K562 (cell line): ENCODE measurements at regions not wholly inside any gene's neighbourhood (a gene's known extent, or its start where the extent isn't known, plus 50 kb on each side); places are given as distances from the start of the nearest gene placed in this dataset.

ENCODE experiments used
- ATAC-seq: fragments of 200-7000 bp; cut with Tn5 transposase; 3 replicates; pipeline ENCODE4 v1.9.1; 2020; ENCODE audit warnings: moderate library complexity
- BruUV-seq: library from RNA; stranded (reverse); fragments of 400-500 nt; replicated peaks from 2 replicates; lab custom pipeline; 2021; lab: Mats Ljungman, UMichigan
- CTCF ChIA-PET: fragments of 300-600 bp; formaldehyde crosslinking; extraction: SDS; loops from one replicate; lab custom pipeline; 2021; ENCODE audit warnings: low intra/inter-chr PET ratio; lab: Yijun Ruan, JAX
- POLR2A ChIA-PET: fragments of 300-600, 350-650 bp; sonication (Branson Sonifier 250); formaldehyde crosslinking; extraction: SDS; loops from one replicate; lab custom pipeline; 2021; ENCODE audit warnings: antibody characterized with exemption, inconsistent platforms; lab: Yijun Ruan, JAX
- DNase-seq, 4 experiments: peaks; one replicate each; pipeline versions ENCODE4 v3.0.0 to v3.0.0-alpha.2; 2011 to 2018; ENCODE audit warnings: low spot score in 3 of 4, mixed read lengths in 3 of 4; ENCODE audit errors: extremely low read depth in 1 of 4
- FAIRE-seq: peaks from 2 replicates; lab custom pipeline; 2011; peaks lifted over from hg19 to GRCh38; lab: Jason Lieb, UNC
- H2AFZ ChIP-seq: 2 replicates; pipeline ENCODE4 v1.6.0; 2011; ENCODE audit warnings: low read depth, low read length, control low read depth, inconsistent platforms
- H3K27ac ChIP-seq: fragments of 200-600 bp; 3 replicates; pipeline ENCODE4 v1.8.0; 2011; ENCODE audit warnings: low read depth, mild to moderate bottlenecking, control low read depth, inconsistent platforms, low read length, moderate library complexity, mixed read lengths; ENCODE audit errors: extremely low read depth
- H3K27me3 ChIP-seq, 2 experiments: fragments of 300-600 bp in 1 of 2; 2 replicates in 1 of 2; 3 replicates in 1 of 2; pipeline versions ENCODE4 v1.6.0 to v1.8.0; 2011; ENCODE audit warnings: inconsistent platforms in 2 of 2, low read length in 2 of 2, mild to moderate bottlenecking in 1 of 2, mixed read lengths in 1 of 2, moderate library complexity in 1 of 2; ENCODE audit not compliant: control insufficient read depth in 2 of 2, insufficient read depth in 2 of 2
- H3K36me3 ChIP-seq: fragments of 300-600 bp; 3 replicates; pipeline ENCODE4 v1.8.0; 2011; ENCODE audit warnings: mild to moderate bottlenecking, low read length, inconsistent platforms; ENCODE audit not compliant: control insufficient read depth, insufficient read depth
- H3K4me1 ChIP-seq, 2 experiments: fragments of 200-600 bp in 1 of 2; replicated peaks in 1 of 2; 2 replicates in 1 of 2; 3 replicates in 1 of 2; pipeline versions ENCODE4 v1.5.1 to v1.8.0; 2011; ENCODE audit warnings: inconsistent platforms in 2 of 2, low read length in 2 of 2, mild to moderate bottlenecking in 1 of 2, mixed read lengths in 1 of 2, moderate library complexity in 1 of 2; ENCODE audit not compliant: control insufficient read depth in 2 of 2, insufficient read depth in 2 of 2
- H3K4me2 ChIP-seq: 2 replicates; pipeline ENCODE4 v1.6.1; 2011; ENCODE audit warnings: low read length, control low read depth, inconsistent platforms, mixed read lengths; ENCODE audit not compliant: insufficient read depth
- H3K4me3 ChIP-seq: fragments of 200-600 bp; sonication (generic), shearing (Covaris generic); 2 replicates; pipeline ENCODE4 v1.5.1; 2016; ENCODE audit warnings: control low read depth, inconsistent platforms
- H3K79me2 ChIP-seq: fragments of 200-600 bp; 3 replicates; pipeline ENCODE4 v1.8.0; 2011; ENCODE audit warnings: low read length, inconsistent platforms; ENCODE audit not compliant: control insufficient read depth, insufficient read depth
- H3K9ac ChIP-seq, 2 experiments: 2 replicates each; pipeline versions ENCODE4 v1.6.0 to v1.6.1; 2011; ENCODE audit warnings: low read depth in 2 of 2, low read length in 2 of 2, control low read depth in 1 of 2, inconsistent platforms in 1 of 2, mild to moderate bottlenecking in 1 of 2, mixed read lengths in 1 of 2; ENCODE audit not compliant: insufficient read depth in 1 of 2
- H3K9me1 ChIP-seq: one replicate; pipeline ENCODE4 v1.6.0; 2011; ENCODE audit warnings: inconsistent platforms, mild to moderate bottlenecking, low read length, moderate library complexity; ENCODE audit not compliant: control insufficient read depth, insufficient read depth
- H3K9me3 ChIP-seq: replicated peaks from 2 replicates; pipeline ENCODE4 v1.5.1; 2011; ENCODE audit warnings: low read depth, low read length, inconsistent platforms; ENCODE audit not compliant: control insufficient read depth, insufficient read depth
- H4K20me1 ChIP-seq: replicated peaks from 2 replicates; pipeline ENCODE4 v1.6.1; 2011; ENCODE audit warnings: low read length, inconsistent platforms, mixed read lengths; ENCODE audit not compliant: control insufficient read depth, insufficient read depth
- DPF2 ChIP-seq: fragments of 450-650 bp; IDR thresholded peaks from 2 replicates; pipeline ENCODE4 v1.6.1; 2016
- ETS2 ChIP-seq: IDR thresholded peaks from 2 replicates; pipeline ENCODE4 v1.6.1; 2016; ENCODE audit warnings: borderline replicate concordance, missing genetic modification characterization, mild to moderate bottlenecking, moderate library complexity, missing compliant biosample characterization; ENCODE audit not compliant: poor library complexity, severe bottlenecking
- MEIS2 ChIP-seq: fragments of 450-650 bp; IDR thresholded peaks from 2 replicates; pipeline ENCODE4 v1.6.1; 2014; ENCODE audit warnings: mild to moderate bottlenecking; ENCODE audit not compliant: partially characterized antibody
- NR2C2 ChIP-seq, 2 experiments: fragments of 200-800 bp in 1 of 2; sonication (Bioruptor generic) in 1 of 2; sonication (generic) in 1 of 2; formaldehyde crosslinking in 1 of 2; IDR thresholded peaks; 2 replicates each; pipeline versions ENCODE4 v1.6.1 to v1.8.0; 2016 to 2022; ENCODE audit warnings: mild to moderate bottlenecking in 1 of 2, missing compliant biosample characterization in 1 of 2, missing genetic modification characterization in 1 of 2, missing genetic modification reagents in 1 of 2
- TFAP4 ChIP-seq: sonication (generic); formaldehyde crosslinking; IDR thresholded peaks from 2 replicates; pipeline ENCODE4 v1.8.0; 2022; ENCODE audit warnings: missing genetic modification reagents, mild to moderate bottlenecking, moderate library complexity, borderline replicate concordance
- ZNF274 ChIP-seq: IDR thresholded peaks from 2 replicates; pipeline ENCODE4 v1.6.1; 2011; ENCODE audit warnings: low read depth, mild to moderate bottlenecking, low read length, moderate library complexity, borderline replicate concordance
- WGBS: fragments of 100-300 bp; shearing (Covaris generic); methylation state at CpG from one replicate; pipeline ENCODE4 v1.1.6; 2016; ENCODE audit warnings: low coverage, mixed read lengths; ENCODE audit not compliant: insufficient coverage; ENCODE audit errors: missing lambda C conversion rate; 5-methylcytosine and 5-hydroxymethylcytosine counted together
- in situ Hi-C: fragments of 300-500 bp; cut with MboI; formaldehyde crosslinking; loops from 4 replicates; pipeline ENCODE4 v1.15.0; 2018; ENCODE audit warnings: inconsistent platforms, mixed read lengths
- intact Hi-C: fragments of 100-400 bp; cut with micrococcal nuclease; formaldehyde crosslinking; loops from 2 replicates; pipeline ENCODE4 v1.14.2; 2022

GRCh38 chr6:48611332-48611731 is 500.3 kb upstream of the PTCHD4 start (continued):
- TF ChIP-seq ETS2: no peak
- TF ChIP-seq DPF2: no peak

DNA sequence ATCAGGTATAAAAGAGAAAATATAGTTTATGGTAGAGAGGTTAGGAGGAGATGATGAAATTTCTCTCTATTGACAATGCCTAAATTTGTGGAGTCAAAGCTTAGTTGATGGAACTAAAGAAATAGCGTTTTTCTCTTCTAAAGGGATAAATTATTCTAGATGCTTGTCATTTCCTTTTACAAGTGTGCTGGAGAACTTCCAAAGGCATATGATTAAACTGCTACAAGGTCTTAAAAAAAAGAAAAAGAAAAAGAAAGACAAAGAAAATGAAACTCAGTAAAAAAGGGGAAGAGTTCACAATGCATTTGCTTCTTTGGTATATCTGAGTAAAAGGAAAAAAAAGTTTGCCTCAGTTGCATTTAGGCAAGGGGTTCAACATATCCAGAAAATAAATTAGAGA is 499.8 kb upstream of the PTCHD4 start:
- Histone ChIP-seq H3K36me3 (no peaks in the 10 kb centered on the region), H3K9ac (no peak overlapping the region), H3K4me3 (no peak overlapping the region), H2AFZ (no peak overlapping the region), H3K79me2 (no peaks in the 10 kb centered on the region), H3K9me3 (no peaks in the 10 kb centered on the region), H3K4me2 (no peak overlapping the region), H3K4me1 (no peaks in the 10 kb centered on the region), H3K27ac (no peak overlapping the region), H3K27me3 (no peaks in the 10 kb centered on the region), H3K9me1 (no peaks in the 10 kb centered on the region), H4K20me1 (no peaks in the 10 kb centered on the region)
- in situ Hi-C loops (no loop called here), intact Hi-C loops (no loop called here)
- DNase-seq: no peak
- no peak for TF ChIP-seq MEIS2
- TF ChIP-seq TFAP4 (CRISPR knock-in tag): no peak
- no peak for TF ChIP-seq NR2C2 (CRISPR knock-in tag; IDR thresholded peaks at IDR 0.05)
- TF ChIP-seq NR2C2 (tag; IDR thresholded peaks at IDR 0.05): no peak
- no peak for TF ChIP-seq ZNF274
- ChIA-PET POLR2A (no interaction called here), CTCF (no interaction called here)
- 0% methylated on average over 1 of the region's 1 CpG for WGBS
- no peak for ATAC-seq
- BruUV-seq: no TSS peak
- no peak for FAIRE-seq
